Heart left ventricle (tissue), 13 donors: ENCODE measurements at regions not wholly inside any gene's neighbourhood (a gene's known extent, or its start where the extent isn't known, plus 50 kb on each side); places are given as distances from the start of the nearest gene placed in this dataset.

Source experiments
- POLR2A ChIP-seq, 2 donors: fragments of 450-650 bp; IDR thresholded peaks; one replicate each; pipeline ENCODE4 v1.6.1; 2017; ENCODE audit warnings: antibody characterized with exemption in 2 of 2, mild to moderate bottlenecking in 2 of 2, moderate library complexity in 2 of 2
- TF ChIP-seq, protein P1 (sequence below), 12 donors: fragments of 200-600 bp; sonication (generic) in 4 of 12; IDR thresholded peaks; one replicate each; pipeline versions ENCODE4 v1.5.0 to v1.8.0; 2018 to 2022; ENCODE audit warnings: antibody characterized with exemption in 12 of 12, mild to moderate bottlenecking in 5 of 12
- donor health status: ischemic (EF 13 %, LVEDD 7.1; RV severe dilation, severe dysfunction).
- donor health status: DM: no; HTN: yes; CAD: no.
- donor health status: DM: no; HTN: no; CAD: no.
- donor health status: ischemic (EF 25% LVEDD 6.9; RV normal size, moderate dysfunction).
- donor health status: ischemic (EF 25% LVEDD 5.7; RV mildly dilated, moderate dysfunction).
- donor health status: ischemic (EF 35%, LVEDD 5.7; RV mildly dilated, moderate dysfunction).
- donor health status: nonischemic (EF 11% LVEDD 7.7; RV severe dilation, severe dysfunction).
- donor health status: DM: yes; HTN: yes; CAD: no.
- donor health status: PGD.
- donor health status: ischemic (EF 29% LVEDD 5.4; RV normal size, mild dysfunction).
- donor health status: nonischemic (EF 23%, LVEDD 6.1; RV moderate dilation, normal function).

DNA sequence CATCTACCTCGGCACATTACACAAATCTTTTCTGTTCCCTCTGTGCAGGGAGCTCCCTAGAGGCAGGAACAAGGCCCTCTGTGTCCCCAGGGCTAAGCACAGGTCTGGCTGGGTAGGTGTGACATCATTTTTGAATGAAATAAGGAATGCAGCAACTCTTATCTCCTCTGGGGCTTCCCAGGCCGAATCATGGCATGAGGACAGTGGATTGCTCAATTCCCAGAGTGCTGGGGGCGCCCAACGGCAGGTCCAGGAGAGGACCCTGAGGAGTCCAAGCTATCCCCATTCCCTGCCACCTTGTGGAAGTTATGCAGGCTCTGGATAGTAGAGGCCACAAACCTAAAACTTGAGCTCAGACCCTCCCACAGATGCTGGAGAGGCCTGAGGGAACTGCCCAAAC is 158.0 kb upstream of the RAB6C start:
- no peak for TF ChIP-seq POLR2A (IDR thresholded peaks at IDR 0.05)
- TF ChIP-seq, protein P1, sequence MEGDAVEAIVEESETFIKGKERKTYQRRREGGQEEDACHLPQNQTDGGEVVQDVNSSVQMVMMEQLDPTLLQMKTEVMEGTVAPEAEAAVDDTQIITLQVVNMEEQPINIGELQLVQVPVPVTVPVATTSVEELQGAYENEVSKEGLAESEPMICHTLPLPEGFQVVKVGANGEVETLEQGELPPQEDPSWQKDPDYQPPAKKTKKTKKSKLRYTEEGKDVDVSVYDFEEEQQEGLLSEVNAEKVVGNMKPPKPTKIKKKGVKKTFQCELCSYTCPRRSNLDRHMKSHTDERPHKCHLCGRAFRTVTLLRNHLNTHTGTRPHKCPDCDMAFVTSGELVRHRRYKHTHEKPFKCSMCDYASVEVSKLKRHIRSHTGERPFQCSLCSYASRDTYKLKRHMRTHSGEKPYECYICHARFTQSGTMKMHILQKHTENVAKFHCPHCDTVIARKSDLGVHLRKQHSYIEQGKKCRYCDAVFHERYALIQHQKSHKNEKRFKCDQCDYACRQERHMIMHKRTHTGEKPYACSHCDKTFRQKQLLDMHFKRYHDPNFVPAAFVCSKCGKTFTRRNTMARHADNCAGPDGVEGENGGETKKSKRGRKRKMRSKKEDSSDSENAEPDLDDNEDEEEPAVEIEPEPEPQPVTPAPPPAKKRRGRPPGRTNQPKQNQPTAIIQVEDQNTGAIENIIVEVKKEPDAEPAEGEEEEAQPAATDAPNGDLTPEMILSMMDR (IDR thresholded peaks at IDR 0.05) = no peak
